ENCODE measurements at regions not wholly inside any gene's neighbourhood (a gene's known extent, or its start where the extent isn't known, plus 50 kb on each side); places are given as distances from the start of the nearest gene placed in this dataset.
A peak's percentile ranks its signal among the peaks of the same experiment; 100 is the strongest.
"Not testable (repeated sequence)": the region's sequence is repeated elsewhere in the genome, so short reads cannot be mapped to it uniquely, and the experiment has no call there.

DNA sequence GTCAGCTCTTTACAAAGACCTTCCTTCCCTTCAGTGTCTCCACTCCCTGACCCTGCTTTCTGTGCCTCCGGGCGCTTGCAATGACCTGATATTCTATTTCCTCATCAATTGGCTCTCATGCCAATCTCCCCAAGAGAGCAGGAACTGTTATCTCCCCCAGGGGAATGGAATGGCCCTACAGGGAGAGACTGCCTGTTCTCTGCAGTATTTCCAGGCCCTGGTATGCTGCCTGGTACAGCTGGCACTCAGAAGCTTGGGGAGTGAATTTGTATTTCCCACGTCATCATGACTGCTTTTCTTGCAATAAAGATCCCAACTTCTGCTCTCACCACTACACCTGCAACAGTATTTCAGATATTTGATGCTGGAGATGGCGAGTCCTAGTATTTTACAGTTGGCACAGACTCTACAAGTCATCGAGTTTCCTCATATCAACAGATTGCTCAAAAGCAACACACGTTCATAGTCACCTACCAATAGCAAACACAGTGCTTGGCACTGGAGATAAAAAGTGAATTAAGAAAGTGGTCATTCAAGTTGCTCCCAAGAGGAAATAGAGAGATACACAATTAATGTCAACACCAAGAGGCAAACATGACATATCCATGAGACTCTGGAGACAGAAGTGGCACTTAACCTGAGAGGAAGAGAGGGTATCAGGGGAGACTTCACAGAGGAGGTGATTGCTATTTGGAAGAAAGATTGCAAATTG lies 90.5 kb upstream of the EGFL6 start:
- no peak for DNase-seq (ENCODE audit: low read depth, low spot score)

DNA sequence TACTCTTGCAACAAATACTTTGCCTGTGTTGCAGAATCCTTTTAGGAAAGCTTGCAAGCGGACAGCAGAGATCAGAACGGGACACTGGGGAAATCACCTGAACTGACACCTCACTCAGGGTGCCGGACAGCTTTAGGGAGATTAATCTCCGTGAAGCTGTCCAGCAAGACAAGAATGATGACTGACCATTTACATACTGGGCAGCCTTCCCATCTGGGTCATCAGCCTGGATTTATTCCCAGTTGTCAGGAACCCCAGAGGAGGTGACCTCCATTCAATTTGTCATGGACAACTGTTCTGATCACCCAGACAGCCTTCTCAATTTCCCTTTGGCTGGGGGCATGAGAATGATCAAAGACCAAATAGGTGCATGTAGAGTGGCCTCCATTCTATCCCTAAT lies 93.0 kb upstream of the EGFL6 start:
- DNase-seq (ENCODE audit: low read depth, low spot score), result no peak

- DNase-seq (ENCODE audit: low read depth, low spot score), result no peak
Measured at GRCh38 chrX:13474164-13474516, 95.3 kb upstream of the EGFL6 start.

- DNase-seq (ENCODE audit: low read depth, low spot score), result no peak
Measured at GRCh38 chrX:13473442-13474163, 95.8 kb upstream of the EGFL6 start.

- DNase-seq (ENCODE audit: low read depth, low spot score), result no peak
Measured at GRCh38 chrX:13472975-13473374, 96.4 kb upstream of the EGFL6 start.

- DNase-seq (ENCODE audit: low read depth, low spot score), result no peak
Measured at GRCh38 chrX:13471269-13471668, 98.1 kb upstream of the EGFL6 start.

- no peak for DNase-seq (ENCODE audit: low read depth, low spot score)
Measured at GRCh38 chrX:13470685-13470977, 98.8 kb upstream of the EGFL6 start.

- DNase-seq (ENCODE audit: low read depth, low spot score), result no peak
Measured at GRCh38 chrX:13469963-13470684, 99.3 kb upstream of the EGFL6 start.

GRCh38 chrX:13468096-13468495 lies 101.3 kb upstream of the EGFL6 start:
- DNase-seq (ENCODE audit: low read depth, low spot score), result no peak

GRCh38 chrX:13467243-13467642 lies 102.2 kb upstream of the EGFL6 start:
- DNase-seq (ENCODE audit: low read depth, low spot score), result no peak

GRCh38 chrX:13464599-13465275 lies 104.7 kb upstream of the EGFL6 start:
- no peak for DNase-seq (ENCODE audit: low read depth, low spot score)

DNA sequence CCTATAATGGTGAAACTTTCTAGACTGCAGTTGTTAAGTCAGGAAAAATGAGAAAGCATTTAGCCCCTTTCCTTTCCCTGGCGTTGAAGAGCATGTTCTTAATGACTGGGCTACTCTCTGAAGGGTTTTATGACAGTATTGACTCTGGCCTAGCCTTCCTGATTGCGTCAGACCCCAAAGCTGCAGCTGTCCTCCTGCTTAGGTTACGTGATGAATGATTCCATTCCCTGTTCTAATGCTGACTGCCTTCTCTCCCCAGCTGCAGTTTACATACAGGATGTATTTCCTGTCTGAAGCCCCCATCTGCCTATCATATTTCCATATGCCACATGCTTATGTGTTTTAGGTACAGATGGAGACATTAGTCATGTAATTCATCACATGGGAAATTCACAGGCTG lies 105.8 kb upstream of the EGFL6 start:
- DNase-seq (ENCODE audit: low read depth, low spot score), result peak; percentile 45

DNA sequence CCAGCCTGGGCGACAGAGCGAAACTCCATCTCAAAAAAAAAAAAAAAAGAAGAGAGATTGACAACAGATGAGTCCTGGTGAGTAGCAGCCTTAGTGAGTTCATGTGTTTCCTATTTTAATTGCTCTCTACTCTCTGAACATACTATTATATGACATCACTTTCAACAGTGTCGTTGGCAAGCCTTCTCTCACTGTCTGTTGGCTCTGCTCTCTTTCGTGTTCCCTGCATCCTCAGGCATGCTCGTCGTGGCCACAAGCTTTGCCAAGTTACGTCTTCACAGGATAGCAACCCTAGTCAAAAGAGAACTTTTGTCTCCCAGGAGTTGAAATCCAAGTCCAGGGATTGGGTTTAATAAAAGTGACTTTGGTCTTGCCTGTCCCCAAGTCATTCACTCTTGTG lies 117.1 kb upstream of the EGFL6 start:
- DNase-seq (ENCODE audit: low read depth, low spot score), result no peak

DNA sequence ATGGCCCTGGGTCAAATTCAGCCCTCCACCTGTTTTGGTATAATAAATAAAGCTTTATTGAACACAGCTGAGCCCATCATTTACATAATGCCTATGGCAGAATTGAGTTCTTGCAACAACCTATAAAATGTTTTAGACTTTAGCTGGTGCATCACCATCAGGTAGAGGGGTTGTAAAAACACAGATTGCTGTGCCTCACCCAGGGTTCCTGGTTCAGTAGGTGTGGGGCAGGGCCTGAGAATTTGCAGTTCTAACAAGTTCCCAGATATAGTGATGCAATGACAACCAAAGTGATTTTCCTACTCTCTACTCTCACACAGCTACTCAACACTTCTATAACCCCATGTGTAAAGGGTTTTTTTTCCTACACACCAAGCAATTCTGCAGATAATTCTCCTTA lies 120.0 kb upstream of the EGFL6 start:
- DNase-seq (ENCODE audit: low read depth, low spot score), result no peak

DNA sequence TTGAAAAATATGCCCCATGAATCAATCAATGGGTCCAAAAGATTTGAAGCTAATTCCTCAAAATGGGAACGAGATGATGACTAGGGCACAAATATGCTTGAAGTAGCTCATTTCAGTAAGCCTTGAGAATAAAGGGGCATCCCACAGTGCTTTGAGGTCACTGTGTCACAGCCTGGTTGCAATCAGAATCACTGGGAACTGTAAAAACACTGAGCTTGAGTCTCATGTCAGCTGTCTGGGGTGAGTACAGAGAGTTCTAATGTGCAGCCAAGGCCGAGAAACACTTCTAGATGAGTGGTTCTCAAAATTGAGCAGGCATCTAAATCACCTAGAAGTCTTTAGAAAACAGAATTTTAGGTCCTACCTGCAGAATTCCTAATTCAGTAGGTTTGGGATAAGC lies 120.5 kb upstream of the EGFL6 start:
- DNase-seq (ENCODE audit: low read depth, low spot score), result no peak

DNA sequence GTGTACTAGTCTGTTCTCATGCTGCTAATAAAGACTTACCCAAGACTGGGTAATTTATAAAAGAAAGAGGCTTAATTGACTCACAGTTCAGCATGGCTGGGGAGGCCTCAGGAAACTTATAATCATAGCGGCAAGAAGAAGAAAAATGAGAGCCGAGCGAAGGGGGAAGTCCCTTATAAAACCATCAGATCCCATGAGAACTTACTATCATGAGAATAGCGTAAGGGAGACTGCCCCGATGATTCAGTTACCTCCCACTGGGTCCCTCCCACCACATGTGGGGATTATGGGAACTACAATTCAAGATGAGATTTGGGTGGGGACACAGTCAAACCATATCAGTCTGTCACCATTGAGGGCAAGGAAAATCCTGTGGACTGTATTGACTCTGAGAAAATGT lies 121.8 kb upstream of the ATXN3L start:
- not testable (repeated sequence) for DNase-seq (ENCODE audit: low read depth, low spot score)

- no peak for DNase-seq (ENCODE audit: low read depth, low spot score)
Measured at GRCh38 chrX:13440176-13440575, 120.3 kb upstream of the ATXN3L start.

- DNase-seq (ENCODE audit: low read depth, low spot score), result no peak
Measured at GRCh38 chrX:13433298-13433605, 113.4 kb upstream of the ATXN3L start.

- DNase-seq (ENCODE audit: low read depth, low spot score), result peak; percentile 56
Measured at GRCh38 chrX:13432414-13433297, 112.8 kb upstream of the ATXN3L start.

GRCh38 chrX:13430136-13430827 lies 110.4 kb upstream of the ATXN3L start:
- peak; percentile 13 for DNase-seq (ENCODE audit: low read depth, low spot score)

All from smooth muscle cell of the brain vasculature (primary cell).